ENCODE measurements at regions not wholly inside any gene's neighbourhood (a gene's known extent, or its start where the extent isn't known, plus 50 kb on each side); places are given as distances from the start of the nearest gene placed in this dataset.
"Not testable (repeated sequence)": the region's sequence is repeated elsewhere in the genome, so short reads cannot be mapped to it uniquely, and the experiment has no call there.

DNA sequence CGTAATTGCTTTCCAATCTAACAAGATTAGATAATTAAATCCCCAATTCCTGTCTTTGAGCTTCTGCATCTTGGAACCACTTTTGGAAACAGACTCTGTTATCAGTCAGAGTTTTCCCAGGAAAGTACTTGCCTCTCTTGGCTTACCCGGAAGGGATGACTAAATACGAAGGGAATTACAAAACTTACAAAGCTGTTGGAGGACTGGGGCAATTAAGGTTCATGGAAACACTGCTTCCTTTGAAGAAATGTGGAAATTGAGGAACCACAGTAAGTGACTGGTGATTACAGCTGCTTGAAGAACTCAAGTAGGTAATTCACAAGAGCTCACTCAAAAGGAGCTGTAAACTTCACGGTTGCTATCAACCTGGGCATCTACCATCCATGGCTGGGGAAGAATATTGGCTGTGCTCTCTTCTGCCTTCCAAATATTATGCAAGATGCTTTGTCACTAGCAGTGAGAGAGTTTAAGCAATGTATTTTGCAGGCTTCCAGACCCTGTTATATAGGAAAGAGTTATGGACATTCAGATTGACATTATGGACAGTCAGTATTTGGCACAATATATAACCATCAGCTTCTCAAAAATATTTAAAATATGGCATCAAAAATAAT, 104.6 kb upstream of the MAN2A1 start:
- H3K4me3 ChIP-seq = no peak overlapping the region
- no peak overlapping the region for H3K27ac ChIP-seq

DNA sequence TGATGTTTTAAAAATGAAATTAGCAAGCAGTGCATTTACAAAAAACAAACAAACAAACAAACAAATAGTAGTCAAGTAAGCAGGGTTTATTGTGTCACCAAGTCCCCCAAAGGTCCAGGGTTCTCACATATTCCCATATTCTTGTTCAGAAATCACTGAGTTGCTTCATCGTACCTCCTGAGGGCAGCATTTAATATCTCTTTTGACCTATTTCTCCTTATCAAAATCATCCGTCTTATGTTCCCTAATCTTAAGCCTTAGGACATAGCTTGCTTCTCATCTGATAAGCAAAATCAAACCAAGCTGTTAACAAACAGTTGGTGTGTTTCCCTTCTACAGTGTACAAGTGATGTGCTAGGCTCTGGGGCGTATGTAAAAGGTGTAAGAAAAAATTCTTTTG, 109.5 kb upstream of the MAN2A1 start:
- Histone ChIP-seq H3K4me3 (no peak overlapping the region), H3K27ac (no peak overlapping the region)

DNA sequence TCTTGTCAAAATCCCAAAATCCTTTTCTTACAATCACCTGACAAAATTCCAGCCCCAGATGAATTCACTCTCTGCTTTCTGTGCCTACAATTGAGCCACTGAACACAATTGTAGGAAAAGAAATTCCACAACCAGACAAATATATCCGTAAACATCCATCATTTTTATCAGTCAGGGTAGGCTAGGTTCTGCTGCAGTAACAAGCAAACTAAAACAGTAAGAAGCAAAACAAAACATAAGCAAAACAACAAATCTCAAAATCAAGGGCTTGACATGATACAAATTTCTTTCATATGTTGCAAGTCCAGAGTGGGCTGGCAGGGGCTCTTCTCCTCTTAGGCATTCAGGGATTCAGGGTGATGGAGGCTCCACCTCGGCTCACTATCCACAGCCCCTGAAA, 114.2 kb upstream of the MAN2A1 start:
- Histone ChIP-seq H3K4me3 (no peak overlapping the region), H3K27ac (no peak overlapping the region)

DNA sequence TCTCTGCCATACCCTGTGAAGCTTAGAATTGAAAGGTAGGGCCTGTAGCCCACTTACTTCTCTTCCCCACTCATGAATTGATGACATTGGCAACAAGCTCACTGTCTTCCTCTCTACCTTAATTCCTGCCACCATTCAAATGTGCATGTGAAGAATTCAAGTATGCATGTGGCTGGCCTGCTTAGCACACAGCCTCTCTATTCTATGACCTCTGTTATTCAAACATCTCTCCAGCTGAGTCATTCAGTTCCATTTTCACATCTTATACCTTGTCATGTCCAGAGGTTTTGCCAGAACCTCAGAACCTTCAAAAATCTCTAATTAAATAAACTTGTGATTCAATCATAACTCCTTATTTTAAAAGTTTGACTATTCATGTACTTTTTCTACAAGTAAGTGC, 114.7 kb upstream of the MAN2A1 start:
- no peak overlapping the region for H3K4me3 ChIP-seq
- H3K27ac ChIP-seq = no peak overlapping the region

DNA sequence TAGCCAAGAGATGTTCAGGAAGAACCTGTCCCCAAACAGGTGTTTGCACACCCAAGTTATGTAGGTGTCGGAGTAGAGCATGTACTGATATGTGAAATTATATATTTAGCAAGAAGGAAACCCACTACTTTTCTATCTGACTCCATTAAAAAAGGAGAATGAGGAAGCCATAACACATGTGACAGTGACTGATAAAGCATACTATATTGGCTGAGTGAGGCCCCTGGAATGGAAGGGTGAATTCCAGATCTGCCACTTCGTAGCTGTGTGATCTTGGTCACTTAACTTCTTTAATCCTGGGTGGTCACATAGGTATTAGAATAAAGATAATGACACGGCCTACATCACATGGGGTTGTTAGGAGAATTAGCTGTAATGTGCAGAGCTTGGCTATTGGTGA, 116.0 kb upstream of the MAN2A1 start:
- Histone ChIP-seq H3K27ac (no peak overlapping the region), H3K4me3 (no peak overlapping the region)

DNA sequence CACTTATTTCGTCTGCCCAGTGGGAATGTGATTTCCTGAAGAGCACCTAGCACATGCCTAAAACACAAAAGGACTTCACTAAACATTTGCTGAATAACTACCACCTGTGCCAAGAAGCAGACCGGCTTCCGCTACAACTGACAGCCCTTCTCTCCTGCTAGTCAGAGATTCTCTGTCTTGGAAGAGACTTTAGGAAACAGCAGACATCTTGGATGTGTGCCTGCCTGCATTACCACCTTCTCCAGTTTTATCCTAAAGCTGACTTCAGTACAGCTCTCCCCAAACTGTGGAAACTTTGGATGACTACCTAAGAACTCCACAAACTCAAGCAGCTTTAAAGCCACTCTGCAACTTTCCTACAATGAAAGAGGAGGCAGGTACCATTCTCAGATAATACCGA, 116.5 kb upstream of the MAN2A1 start:
- H3K4me3 ChIP-seq = no peak overlapping the region
- H3K27ac ChIP-seq = no peak overlapping the region

DNA sequence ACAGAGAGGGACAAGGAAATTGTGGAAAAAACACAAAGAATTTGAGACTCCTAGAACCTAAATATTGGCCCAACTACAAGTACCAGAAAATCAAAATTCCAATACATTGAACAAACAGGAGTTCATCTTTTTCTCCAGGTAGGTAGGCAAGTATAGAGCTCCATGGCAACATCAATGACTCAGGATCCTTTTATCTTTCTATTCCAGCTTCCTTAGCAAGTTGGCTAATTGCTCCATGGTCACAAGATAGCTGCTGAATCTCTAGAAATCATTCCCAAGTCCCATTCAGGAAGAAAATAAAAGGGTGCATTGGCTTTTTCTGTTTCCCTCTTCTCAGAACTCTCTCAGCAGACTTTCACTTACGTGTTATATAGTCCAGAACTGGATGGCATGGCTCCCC, 117.9 kb upstream of the MAN2A1 start:
- no peak overlapping the region for H3K4me3 ChIP-seq
- no peak overlapping the region for H3K27ac ChIP-seq

DNA sequence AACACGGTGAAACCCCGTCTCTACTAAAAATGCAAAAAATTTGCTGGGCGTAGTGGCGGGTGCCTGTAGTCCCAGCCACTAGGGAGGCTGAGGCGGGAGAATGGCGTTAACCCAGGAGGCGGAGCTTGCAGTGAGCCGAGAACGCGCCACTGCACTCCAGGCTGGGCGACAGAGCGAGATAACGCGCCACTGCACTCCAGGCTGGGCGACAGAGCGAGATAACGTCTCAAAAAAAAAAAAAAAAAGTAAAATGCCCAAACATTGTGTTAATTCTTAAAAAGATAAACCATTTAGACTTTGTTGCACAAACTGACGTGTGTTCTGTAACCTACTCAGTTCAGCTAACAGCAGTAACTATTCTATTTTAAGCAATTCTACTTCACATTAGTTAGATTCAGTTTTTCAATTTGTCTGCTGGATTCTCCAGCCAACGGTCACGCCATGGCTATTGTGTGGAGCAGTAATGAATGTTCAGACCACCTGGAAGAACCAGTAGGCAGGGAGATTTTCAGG, 119.3 kb upstream of the MAN2A1 start:
- H3K27ac ChIP-seq = peak overlapping the region in 1 of 21 experiments; percentile 17
- H3K4me3 ChIP-seq = no peak overlapping the region

DNA sequence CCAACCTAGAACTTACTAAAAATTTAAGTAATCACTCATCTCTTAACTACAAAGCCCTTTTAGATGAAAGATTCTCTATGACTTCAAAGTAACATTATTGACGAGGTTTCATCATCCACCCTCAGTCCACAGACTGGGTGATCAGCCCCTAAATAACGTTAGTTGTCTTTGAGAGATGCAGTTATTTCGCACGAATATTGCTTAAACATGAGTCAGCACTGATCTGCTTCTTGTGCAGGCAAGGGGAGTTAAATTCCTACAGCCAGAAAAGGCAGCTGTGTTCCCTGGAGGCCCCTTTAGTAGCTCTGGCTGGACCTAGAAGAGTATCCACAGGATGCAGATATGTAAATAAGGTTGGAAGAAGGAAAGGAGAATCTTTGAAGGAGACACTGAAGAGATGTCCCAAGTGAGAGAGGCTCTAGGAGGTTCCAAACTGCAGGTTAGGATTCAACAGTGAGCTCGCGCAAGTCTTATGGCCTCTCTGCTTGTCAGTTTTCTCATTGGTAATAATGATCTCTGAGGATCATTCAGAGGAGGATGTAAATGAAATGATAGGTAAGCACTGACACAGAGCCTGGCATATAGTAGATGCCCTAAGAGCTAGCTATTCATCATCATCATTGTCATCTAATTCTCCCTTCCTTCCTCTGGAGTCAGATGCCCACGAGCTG, 122.2 kb upstream of the MAN2A1 start:
- H3K27ac ChIP-seq = no peak overlapping the region
- no peak overlapping the region for H3K4me3 ChIP-seq

DNA sequence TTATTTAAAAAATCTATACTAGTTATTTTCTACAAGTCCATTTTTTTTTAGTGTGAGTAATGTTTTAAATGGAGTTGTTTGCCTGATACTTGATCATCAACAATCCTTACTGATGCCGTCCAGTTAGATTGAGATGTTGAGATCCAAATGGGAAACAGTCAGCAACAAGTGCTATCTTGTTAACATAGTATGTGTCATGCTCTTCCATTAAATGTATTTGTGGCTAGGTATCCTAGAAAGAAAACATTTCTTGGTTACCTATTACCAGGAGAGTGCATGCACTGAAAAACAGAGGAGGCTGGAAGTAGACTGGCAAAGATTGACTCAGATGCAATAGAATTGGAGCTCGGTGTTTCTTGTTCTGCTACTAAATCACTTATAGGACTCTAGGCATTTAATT, 123.4 kb upstream of the MAN2A1 start:
- no peak overlapping the region for H3K4me3 ChIP-seq
- no peak overlapping the region for H3K27ac ChIP-seq

DNA sequence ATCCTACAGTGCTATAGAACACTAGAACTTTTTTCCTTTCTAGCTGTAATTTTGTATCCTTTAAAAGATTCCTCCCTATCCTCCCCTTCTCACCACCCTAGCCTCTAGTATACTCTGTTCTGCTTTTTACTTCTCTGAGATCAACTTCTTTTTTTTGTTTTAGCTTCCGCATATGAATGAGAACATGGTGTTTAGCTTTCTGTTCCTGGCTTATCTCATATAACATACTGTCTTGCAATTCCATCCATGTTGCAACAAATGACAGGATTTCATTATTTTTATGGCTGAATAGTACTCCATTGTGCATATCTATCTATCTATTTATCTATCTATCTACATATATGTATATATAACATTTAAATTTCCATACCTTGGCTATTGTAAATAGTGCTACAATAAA, 126.0 kb upstream of the MAN2A1 start:
- Histone ChIP-seq H3K27ac (no peak overlapping the region), H3K4me3 (no peak overlapping the region)

DNA sequence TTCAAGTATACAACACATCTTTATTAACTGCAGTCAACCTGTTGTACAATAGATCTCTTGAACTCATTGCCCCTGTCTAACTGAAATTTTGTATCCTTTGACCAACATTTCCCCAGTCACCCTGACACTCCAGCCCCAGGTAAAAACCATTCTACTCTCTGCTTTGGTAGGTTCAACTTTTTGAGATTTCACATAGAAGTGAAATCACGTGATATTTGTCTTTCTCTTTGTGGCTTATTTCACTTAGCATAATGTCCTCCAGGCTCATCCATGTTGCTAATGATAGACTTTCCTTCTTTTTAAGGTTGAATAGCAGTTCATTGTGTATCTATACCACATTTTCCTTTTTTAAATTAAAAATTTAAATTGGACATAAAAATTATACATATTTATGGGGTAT, 126.5 kb upstream of the MAN2A1 start:
- no peak overlapping the region for H3K27ac ChIP-seq
- no peak overlapping the region for H3K4me3 ChIP-seq

DNA sequence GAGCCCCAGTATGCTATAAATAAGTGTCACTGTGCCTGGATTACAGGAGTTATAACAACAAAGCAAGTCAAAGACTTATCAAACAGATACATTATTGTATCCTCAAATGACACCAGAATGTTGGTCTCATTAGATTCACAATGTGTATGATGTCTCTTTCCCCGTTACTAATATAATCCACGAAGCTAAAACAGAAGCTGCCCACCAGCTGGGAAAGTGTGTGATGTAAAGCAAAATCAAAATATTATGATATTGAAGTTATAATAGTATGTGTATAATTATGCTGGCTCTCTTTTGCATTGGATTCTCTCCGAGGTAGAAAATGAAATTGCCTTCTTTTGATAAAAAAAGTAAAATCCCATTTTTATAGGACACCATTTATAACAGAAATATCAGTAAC, 127.3 kb upstream of the MAN2A1 start:
- H3K4me3 ChIP-seq = no peak overlapping the region
- no peak overlapping the region for H3K27ac ChIP-seq

DNA sequence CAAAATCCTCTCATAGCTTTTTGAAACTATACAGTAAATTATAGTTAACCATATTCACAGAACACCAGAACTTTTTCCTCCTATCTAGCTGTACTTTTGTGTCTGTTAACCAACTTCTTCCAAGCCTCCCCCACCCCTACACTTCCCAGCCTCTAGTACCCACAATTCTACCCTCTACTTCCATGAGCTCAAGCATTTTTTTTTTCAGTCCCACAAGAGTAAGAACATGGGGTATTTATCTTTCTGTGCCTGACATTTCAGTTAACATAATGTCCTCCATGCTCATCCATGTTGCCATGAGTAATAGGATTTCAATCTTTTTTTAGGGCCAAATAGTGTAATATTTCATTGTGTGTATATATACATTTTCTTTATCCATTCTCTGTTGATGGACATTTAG, 128.3 kb upstream of the MAN2A1 start:
- no peak overlapping the region for H3K4me3 ChIP-seq
- H3K27ac ChIP-seq = no peak overlapping the region

DNA sequence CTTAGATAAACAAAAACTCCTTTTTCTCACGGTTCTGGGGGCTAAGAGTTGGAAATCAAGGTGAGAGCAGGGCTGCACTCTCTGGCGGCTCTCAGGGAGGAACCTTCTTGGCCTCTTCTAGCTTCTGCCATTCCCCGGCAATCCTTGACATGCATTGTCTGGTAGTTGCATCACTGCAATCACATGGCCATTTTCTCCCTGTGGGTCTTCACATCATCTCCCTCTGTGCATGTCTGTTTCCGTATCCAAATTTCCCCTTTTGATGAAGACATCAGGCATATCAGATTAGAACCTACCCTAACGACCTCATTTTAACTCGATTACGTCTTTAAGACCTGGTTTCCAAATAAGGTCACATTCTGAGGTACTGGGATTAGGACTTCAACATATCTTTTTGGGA, 129.2 kb upstream of the MAN2A1 start:
- no peak overlapping the region for H3K27ac ChIP-seq
- H3K4me3 ChIP-seq = no peak overlapping the region

DNA sequence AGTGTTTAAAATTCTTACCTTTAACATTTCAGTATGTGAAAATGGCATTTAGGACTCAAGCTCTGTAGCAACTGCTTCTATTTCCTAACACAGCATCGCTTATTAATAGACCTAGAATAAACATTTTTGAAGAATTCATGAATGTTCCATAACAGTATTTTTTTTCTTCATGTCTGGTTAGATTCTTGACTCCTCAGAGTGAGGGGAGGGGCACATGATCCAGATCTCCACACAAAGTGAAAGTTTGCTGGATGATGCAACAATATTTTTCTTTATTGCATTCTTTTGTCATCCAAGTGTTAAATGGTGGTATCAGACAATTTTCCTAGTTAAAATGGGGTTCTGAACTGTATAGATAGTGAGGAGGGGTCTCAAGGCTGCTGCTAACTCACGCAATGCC, 130.8 kb upstream of the MAN2A1 start:
- Histone ChIP-seq H3K4me3 (no peak overlapping the region), H3K27ac (no peak overlapping the region)

DNA sequence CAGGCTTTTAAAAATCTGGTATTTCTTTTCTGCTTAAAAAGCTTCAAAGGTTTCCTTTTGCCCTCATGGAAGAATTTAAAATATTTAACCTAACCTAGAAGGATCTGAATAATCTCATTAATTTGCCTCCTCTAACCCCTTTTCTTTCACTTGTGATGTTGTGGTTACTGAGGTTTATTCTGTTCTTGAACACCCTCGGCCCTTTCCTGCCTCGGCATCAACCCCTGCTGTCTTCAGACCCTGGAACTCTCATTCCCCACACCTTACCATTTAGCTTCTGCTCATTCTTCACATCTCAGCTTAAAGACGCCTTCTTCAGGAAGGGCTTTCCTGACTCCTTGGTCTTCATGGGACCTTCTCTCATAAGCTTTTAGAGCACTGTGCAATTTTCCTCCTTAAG, 131.4 kb upstream of the MAN2A1 start:
- Histone ChIP-seq H3K4me3 (no peak overlapping the region), H3K27ac (no peak overlapping the region)

DNA sequence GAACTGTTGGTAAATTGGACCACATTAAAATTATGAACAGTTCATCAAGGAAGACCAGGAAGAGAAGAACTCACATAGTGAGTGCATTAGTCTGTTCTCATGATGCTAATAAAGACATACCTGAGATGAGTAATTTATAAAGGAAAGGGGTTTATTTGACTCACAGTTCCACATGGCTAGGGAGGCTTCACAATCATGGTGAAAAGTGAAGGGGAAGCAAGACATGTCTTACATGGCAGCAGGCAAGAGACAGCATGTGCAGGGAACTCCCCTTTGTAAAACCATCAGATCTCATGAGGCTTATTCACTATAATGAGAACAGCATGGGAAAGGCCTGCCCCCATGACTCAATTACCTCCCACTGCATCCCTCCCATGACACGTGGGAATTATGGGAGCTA, 135.9 kb upstream of the MAN2A1 start:
- Histone ChIP-seq H3K4me3 (no peak overlapping the region), H3K27ac (no peak overlapping the region)

DNA sequence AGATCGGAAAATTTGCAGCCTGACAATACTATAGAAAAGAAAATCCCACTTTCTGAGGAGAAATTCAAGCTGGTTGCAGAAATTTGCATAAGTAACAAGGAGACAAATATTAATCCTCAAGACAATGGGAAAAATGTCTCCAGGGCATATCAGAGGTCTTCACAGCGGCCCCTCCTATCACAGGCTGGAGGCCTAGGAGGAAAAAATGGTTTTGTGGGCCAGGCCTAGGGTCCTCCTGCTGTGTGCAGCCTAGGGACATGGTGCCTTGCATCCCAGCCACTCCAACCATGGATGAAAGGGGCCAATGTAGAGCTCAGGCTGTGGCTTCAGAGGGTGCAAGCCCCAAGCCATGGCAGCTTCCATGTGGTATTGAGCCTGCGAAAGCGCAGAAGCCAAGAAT, 138.5 kb upstream of the MAN2A1 start:
- not testable (repeated sequence) for H3K27ac ChIP-seq, H3K4me3 ChIP-seq

DNA sequence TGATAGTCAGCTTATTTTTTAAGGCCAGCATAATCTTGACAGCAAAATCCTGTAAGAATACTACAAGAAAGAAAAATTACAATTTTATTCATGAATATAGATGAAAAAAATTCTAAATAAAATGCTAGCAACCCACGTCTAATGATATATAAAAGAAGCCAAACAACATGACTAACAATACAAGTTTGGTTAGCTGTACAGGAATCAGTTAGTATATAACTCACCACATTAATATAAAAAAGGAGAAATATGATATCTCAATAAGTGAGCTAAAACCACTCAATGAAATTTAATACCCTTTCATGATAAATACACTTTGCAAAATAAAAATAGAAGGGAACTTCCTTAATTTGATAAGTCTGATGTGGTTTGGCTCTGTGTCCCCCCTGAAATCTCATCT, 139.7 kb upstream of the MAN2A1 start:
- Histone ChIP-seq H3K4me3 (no peak overlapping the region), H3K27ac (no peak overlapping the region)

DNA sequence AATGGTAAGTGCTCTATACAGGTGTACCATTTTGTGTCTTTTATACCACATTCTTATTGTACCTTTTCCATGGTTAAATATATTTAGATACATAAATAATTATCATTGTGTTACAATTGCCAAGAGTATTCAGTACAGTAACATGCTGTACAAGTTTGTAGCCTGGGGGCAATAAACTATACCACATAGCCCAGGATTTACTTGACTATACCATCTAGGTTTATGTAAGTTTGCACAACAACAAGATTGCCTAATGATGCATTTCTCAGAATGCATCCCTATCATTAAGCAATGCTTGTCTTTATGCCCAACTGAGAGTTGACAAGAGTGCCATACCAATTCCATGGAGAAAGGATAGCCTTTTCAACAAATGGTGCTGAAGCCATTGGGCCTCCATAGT, 136.7 kb upstream of the PJA2 start:
- no peak overlapping the region for H3K4me3 ChIP-seq
- H3K27ac ChIP-seq = no peak overlapping the region

DNA sequence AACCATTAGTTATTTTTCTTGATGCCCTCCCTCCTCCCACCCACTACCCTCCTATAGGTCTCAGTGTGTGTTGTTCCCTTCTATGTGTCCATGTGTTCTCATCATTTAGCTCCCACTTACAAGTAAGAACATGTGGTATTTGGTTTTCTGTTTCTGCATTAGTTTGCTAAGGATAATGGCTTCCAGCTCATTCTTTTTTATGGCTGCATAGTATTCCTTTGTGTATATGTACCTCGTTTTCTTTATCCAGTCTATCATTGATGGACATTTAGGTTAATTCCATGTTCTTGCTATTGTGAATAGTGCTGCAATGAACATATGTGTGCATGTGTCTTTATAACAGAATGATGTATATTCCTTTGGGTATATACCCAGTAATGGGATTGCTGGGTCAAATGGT, 135.1 kb upstream of the PJA2 start:
- not testable (repeated sequence) for H3K27ac ChIP-seq

More for the DNA sequence above, 135.1 kb upstream of the PJA2 start:
- not testable (repeated sequence) for H3K4me3 ChIP-seq

Measured in skin epidermis (tissue), 12 donors.